Mesothelial cell of epicardium (in vitro differentiated cells): ENCODE measurements at regions not wholly inside any gene's neighbourhood (a gene's known extent, or its start where the extent isn't known, plus 50 kb on each side); places are given as distances from the start of the nearest gene placed in this dataset.

Experiments
- DNase-seq, 2 experiments: peaks; one replicate each; pipeline ENCODE4 v3.0.0; 2021; ENCODE audit warnings: low spot score in 2 of 2; ENCODE audit not compliant: unreplicated experiment in 2 of 2
- H3K27ac Mint-ChIP-seq: 2 replicates; pipeline ENCODE4 v1.8.0; 2021; ENCODE audit warnings: mixed read lengths
- H3K27me3 Mint-ChIP-seq: 2 replicates; pipeline ENCODE4 v1.8.0; 2021; ENCODE audit warnings: low read depth, mixed read lengths
- H3K36me3 Mint-ChIP-seq: 2 replicates; pipeline ENCODE4 v1.8.0; 2021; ENCODE audit warnings: mixed read lengths
- H3K4me1 Mint-ChIP-seq: 2 replicates; pipeline ENCODE4 v1.8.0; 2021; ENCODE audit warnings: mixed read lengths
- H3K4me3 Mint-ChIP-seq: 2 replicates; pipeline ENCODE4 v1.8.0; 2021; ENCODE audit warnings: mild to moderate bottlenecking, moderate library complexity, mixed read lengths
- H3K9me3 Mint-ChIP-seq: 2 replicates; pipeline ENCODE4 v1.8.0; 2021; ENCODE audit warnings: mixed read lengths
- TF ChIP-seq, protein P1 (sequence below): fragments of 200-600 bp; sonication (generic); IDR thresholded peaks from one replicate; pipeline ENCODE4 v1.5.0; 2021; ENCODE audit warnings: antibody characterized with exemption; ENCODE audit not compliant: unreplicated experiment

DNA sequence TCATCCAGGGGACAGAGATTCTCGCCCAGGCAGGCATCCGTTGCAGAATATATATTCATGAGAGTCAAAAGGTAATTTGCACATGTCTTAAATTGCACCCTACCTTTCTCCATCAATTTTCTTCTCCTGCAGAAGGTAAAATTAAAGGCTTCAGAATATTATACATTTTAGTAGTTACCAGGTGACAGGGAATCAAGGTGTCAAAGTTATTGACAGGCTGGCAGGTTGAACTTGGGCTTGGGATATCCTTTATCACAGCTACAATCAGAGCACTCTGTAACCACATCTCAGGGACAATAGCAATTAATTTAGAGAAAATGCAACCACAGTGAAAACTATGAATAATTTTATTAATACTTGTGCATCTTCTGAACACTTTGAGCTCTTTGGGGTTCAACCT is 66.9 kb upstream of the GSC start:
- Mint-ChIP-seq H3K4me3 (no peak overlapping the region), H3K27ac (no peak overlapping the region), H3K9me3 (peaks cover 2% of the 10 kb centered on the region), H3K4me1 (no peaks in the 10 kb centered on the region), H3K27me3 (peaks cover 3% of the 10 kb centered on the region), H3K36me3 (no peaks in the 10 kb centered on the region)
- no peak for DNase-seq
- TF ChIP-seq, protein P1, sequence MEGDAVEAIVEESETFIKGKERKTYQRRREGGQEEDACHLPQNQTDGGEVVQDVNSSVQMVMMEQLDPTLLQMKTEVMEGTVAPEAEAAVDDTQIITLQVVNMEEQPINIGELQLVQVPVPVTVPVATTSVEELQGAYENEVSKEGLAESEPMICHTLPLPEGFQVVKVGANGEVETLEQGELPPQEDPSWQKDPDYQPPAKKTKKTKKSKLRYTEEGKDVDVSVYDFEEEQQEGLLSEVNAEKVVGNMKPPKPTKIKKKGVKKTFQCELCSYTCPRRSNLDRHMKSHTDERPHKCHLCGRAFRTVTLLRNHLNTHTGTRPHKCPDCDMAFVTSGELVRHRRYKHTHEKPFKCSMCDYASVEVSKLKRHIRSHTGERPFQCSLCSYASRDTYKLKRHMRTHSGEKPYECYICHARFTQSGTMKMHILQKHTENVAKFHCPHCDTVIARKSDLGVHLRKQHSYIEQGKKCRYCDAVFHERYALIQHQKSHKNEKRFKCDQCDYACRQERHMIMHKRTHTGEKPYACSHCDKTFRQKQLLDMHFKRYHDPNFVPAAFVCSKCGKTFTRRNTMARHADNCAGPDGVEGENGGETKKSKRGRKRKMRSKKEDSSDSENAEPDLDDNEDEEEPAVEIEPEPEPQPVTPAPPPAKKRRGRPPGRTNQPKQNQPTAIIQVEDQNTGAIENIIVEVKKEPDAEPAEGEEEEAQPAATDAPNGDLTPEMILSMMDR, result no peak

DNA sequence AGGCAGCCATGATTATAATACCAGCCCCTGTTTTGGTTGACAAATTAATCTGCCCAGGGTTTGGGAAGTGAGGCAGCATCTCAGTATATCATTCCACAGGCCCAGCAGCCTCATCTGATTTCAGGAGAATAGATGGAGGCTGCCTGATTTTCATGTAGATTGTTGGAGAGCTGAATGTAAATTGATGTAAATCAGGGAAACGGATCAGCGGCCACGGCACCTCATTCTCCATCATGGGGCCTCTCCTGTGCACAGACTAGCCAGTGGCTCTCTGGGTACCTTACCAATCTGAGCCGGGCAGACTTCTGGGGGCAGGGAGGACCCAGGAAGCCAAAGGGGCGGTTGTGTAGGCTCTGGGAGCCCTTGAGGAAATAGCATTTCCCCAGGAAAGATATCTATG is 63.7 kb upstream of the GSC start:
- TF ChIP-seq, protein P1, result no peak
- no peaks in the 10 kb centered on the region for H3K36me3 Mint-ChIP-seq
- peaks cover 3% of the 10 kb centered on the region for H3K27me3 Mint-ChIP-seq
- no peak for DNase-seq
- H3K27ac Mint-ChIP-seq, result no peak overlapping the region
- no peaks in the 10 kb centered on the region for H3K9me3 Mint-ChIP-seq
- no peak overlapping the region for H3K4me3 Mint-ChIP-seq
- H3K4me1 Mint-ChIP-seq, result no peaks in the 10 kb centered on the region

DNA sequence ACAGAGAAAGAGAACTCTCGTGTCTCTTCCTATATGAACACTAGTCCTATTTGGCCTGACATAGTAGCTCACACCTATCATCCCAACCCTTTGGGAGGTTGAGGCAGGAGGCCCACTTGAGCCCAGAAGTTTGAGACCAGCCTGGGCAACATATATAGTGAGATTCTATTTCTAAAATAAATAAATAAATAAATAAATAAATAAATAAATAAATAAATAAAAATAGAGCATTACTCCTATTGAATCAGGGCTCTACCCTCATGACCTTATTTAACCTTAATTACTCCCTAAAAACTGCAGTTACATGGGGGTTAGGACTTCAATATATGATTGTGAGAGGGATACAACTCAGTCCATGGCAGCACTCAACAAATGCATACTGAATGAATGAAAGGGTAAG is 61.2 kb upstream of the GSC start:
- Mint-ChIP-seq H3K9me3 (peaks cover 4% of the 10 kb centered on the region), H3K27ac (no peak overlapping the region), H3K27me3 (peaks cover 4% of the 10 kb centered on the region), H3K4me1 (no peaks in the 10 kb centered on the region), H3K4me3 (no peak overlapping the region), H3K36me3 (no peaks in the 10 kb centered on the region)
- no peak for DNase-seq
- TF ChIP-seq, protein P1, result no peak

DNA sequence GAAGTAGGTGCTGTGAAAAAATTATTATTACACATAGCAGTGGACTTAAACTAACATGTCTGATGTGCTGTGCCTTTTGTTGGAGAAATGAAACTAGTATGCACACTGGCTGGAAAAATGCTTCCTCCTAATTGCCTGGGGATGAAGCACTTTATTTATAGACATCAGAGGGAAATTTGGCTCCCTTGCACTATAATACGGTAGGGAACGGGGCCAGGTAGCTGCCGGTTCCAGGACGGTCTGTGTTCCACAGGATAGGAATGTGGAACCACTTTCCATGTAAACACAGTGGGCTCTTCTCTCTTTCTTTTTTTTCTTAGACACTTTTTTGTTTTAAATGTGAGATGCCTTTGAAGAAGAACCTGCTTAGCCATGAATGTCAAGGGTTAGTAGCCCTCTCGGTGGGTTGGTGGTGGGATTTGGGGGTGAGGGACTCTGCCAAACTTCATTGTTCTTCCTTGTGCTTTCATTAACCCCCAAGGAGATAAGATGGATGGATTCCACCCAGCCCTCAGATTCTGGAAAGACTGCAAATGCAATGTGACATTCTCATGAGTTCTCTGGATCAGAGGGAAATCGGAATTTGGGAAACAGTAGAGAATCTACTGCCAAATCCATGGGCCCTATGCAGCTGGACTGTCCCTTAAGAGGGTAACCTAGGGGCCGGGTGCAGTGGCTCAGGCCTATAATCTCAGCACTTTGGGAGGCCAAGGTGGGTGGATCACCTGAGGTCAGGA is 58.0 kb upstream of the GSC start:
- H3K9me3 Mint-ChIP-seq, result peaks cover 16% of the 10 kb centered on the region
- peaks cover 19% of the 10 kb centered on the region for H3K27me3 Mint-ChIP-seq
- TF ChIP-seq, protein P1, result no peak
- no peaks in the 10 kb centered on the region for H3K4me1 Mint-ChIP-seq
- no peaks in the 10 kb centered on the region for H3K36me3 Mint-ChIP-seq
- DNase-seq, result no peak
- H3K27ac Mint-ChIP-seq, result no peak overlapping the region
- H3K4me3 Mint-ChIP-seq, result no peak overlapping the region

GRCh38 chr14:94826774-94827173 is 56.9 kb upstream of the GSC start:
- H3K27ac Mint-ChIP-seq, result no peak overlapping the region
- no peaks in the 10 kb centered on the region for H3K4me1 Mint-ChIP-seq

More at GRCh38 chr14:94826774-94827173, 56.9 kb upstream of the GSC start:
- no peak for DNase-seq
- no peaks in the 10 kb centered on the region for H3K36me3 Mint-ChIP-seq
- TF ChIP-seq, protein P1, result no peak
- H3K4me3 Mint-ChIP-seq, result no peak overlapping the region
- H3K27me3 Mint-ChIP-seq, result peaks cover 24% of the 10 kb centered on the region
- H3K9me3 Mint-ChIP-seq, result peaks cover 16% of the 10 kb centered on the region
